NCI-H1092 (cell line): ENCODE measurements at regions not wholly inside any gene's neighbourhood (a gene's known extent, or its start where the extent isn't known, plus 50 kb on each side); places are given as distances from the start of the nearest gene placed in this dataset.
"Not testable (repeated sequence)": the region's sequence is repeated elsewhere in the genome, so short reads cannot be mapped to it uniquely, and the experiment has no call there.

ENCODE experiments used
- DNase-seq: peaks from one replicate; lab custom pipeline; 2025; lab: John Stamatoyannopoulos, UW

DNA sequence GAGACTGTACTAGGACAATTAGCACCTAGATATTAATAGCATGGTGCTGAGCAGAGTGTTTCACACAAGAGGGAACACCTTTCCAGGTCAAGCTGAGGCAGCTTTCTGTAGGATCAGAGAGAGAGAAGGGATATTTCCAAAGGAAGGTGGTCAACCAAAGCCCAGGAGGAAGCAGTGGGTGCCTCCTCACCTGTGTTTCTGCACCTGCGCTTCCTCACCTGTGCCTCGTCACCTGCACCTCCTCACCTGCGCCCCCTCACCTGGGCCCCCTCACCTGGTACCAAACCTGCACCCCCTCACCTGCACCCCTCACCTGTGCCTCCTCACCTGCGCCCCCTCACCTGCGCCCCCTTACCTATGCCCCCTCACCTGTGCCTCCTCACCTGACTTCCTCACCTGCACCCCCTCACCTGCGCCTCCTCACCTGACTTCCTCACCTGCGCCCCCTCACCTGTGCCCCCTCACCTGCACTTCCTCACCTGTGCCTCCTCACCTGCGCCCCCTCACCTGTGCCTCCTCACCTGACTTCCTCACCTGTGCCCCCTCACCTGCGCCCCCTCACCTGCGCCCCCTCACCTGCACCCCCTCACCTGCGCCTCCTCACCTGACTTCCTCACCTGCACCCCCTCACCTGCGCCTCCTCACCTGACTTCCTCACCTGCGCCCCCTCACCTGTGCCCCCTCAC is 67.9 kb downstream of the TTLL2 start:
- no peak for DNase-seq

DNA sequence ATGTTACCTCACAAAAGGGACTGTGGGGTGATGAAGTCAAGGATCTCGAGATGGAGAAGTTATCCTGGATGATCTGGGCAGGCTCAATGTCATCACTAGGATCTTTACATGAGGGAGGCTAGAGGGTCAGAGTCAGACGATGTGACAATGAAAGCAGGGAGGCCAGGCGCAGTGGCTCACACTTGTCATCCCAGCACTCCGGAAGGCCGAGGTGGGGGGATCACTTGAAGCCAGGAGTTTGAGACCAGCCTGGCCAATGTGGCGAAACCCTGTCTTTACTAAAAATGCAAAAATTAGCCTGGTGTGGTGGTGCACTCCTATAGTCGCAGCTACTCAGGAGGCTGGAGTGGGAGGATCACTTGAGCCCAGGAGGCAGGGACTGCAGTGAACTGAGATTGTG is 68.8 kb downstream of the TTLL2 start:
- no peak for DNase-seq

DNA sequence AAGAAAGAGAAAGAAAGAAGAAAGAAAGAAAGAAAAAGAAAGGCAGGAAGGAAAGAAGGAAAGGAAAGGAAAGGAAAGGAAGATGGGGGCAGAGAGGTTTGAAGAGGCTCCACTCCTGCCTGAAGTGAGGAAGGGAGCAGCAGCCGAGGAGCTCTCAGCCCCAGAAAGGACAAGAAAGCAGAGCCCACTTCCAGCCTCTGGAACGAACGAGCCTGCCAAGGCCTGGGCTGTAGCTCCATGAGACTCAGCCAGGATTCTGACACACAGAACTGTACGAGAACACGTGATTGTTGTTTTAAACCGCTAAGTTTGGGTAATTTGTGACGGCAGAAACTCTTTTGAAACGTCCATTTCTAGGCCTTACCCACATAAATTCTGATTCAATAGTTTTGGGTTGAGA is 69.5 kb downstream of the TTLL2 start:
- no peak for DNase-seq

DNA sequence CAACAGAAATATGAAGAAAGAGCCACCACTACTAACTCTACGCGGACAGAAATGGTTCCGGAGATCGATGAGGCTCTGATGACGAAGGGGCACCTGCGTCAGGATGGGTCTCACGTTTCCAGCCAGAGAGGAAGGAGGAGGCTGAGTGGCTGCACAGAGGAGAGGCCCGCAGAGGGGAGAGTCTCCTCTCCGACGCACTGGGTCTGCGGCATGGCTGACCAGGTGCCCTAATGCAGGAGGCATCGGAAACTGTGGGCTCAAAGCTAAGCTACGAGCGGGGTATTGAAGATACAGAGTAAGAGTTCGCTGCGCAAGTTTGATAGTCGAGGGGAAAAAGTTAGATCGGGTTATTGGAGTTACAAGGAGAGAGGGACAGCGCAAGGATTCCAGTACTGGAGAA is 69.9 kb downstream of the TTLL2 start:
- no peak for DNase-seq

DNA sequence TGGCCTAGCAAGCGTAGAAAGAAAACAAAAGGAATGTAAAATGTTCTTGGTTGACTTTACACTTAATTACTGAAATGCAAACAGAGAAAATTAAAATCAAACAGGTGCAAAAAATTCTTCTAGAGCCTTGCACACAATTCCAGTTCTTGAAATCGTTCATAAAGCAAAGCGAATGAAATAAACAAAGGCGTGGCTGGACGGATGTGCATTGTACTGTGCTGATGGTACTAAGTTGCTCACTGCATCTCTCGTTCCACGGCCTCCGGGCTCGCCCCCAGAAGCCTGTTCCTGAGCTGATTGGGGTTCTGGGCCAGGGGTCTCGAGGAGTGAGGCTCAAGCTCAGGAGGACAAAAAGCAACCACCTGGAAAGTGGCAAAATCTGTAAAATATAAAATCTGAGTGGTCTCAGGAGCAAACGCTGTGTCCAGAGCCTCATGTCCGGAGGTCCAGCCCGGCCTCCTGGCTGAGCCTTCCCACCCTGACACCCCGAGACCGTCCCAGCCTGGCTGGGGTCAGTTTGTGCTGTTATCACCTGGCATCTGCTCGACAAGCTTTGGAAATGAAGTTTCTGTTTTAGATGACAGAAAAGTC is 71.3 kb downstream of the TTLL2 start:
- DNase-seq: no peak

DNA sequence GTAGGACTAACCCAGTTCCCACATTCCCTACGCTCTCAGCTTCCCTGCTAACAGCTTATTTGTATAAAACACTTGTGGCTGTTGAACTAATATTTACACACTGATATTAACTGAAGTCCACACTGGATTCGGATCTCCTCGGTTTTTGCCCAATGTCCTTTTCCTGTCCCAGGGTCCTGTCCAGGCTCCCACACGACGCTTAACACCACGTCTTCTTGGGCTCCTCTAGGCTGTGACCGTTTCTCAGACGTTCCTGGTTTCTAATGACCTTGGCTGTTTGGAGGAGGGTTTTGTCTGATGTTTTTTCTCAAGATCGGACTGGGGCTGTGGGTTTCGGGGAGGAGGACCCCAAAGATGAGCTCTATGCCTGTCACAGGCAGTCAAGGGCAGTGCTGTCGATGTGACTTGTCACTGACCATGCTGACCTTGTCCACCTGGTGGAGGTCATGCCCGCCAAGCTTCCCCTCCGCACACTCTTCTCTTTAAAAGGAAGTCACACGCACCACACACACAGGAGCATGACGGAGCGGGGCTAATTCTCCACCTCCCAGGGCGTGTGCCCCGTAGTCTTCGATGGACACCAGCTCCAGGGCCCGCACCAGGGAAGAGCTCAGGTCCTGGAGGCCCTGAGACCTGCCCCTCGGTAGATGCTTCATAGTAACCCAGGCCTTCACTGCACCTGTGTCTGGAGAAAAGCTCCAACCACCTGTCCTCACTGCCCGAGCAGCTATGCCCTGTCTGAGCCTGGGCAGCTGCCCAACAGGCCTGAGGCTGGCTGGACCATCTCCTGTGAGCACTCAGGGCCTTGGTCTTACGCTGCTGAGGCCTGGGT is 72.0 kb downstream of the TTLL2 start:
- DNase-seq: no peak

DNA sequence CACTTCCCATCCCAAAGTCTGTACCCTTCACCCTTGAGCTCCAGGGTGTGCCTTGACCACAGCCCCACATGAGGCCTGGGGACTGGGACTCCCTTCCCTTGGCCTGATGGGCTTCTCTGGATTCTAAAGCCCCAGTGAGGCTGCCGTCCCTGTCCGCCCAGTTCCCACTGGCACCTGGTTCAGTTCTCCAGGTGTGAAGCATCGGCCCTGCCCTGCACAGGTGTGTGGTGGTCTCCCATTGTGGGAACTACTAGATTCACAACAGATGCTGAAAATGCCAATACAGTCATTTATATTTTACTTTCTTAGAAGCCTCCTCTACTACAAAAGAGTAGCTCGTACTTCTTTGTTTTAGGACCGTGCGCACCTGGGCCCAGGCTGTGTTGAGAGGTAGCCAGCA is 72.8 kb downstream of the TTLL2 start:
- no peak for DNase-seq

DNA sequence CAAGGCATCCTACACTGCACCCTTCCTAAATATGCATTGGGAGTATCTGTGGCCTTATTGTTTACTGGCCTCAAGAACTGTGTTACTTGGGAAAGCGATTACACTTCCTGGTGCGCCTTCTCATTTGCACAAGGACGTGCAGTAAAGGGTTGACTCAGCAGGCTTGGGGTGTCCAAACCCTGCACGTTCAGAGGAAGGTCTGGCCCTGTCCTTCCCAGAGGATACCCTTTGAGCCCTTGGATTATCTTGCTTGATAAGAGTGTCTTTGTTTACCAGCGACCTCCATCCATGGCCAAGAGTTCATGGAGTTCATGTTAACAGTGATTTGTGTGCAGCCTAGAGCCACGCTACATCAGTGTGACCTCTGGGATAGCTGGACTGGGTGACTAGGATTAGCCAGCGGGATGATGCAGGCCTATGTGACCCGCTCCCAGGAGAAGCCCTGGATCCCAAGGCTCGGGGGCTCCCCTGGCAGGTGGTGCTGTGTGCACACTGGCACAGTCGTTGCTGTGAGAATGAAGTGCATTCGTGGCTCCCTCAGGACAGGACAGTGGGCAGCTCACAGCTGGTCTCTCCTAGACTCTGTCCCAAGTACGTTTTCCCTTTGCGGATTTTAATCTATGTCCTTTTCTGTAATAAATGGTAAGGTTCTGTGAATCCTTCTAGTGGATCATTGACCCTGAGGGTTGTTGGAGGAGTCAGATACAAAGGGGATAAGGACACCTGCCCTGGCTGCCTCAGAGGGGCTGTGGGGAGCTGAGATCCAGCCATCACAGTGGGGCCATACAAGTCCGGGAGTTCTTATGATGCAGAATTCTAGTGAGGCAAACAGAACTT is 73.5 kb downstream of the TTLL2 start:
- no peak for DNase-seq

DNA sequence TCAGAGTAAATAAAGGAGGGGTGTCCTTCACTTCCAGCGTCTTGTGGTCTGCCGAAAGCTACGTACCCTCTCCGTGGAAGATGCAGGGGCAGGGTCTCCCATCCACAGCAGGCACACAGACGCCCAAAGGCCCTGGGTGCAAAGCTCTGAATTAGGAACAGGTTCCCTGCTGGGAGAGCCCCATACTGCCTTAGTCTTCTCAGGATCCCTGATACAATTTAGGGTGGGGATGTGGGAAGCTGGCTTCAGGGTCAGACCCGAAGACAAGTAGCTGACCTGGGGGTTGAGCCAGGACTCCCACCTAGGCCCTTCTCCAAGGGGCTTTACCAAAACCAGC is 74.1 kb downstream of the TTLL2 start:
- DNase-seq: no peak

DNA sequence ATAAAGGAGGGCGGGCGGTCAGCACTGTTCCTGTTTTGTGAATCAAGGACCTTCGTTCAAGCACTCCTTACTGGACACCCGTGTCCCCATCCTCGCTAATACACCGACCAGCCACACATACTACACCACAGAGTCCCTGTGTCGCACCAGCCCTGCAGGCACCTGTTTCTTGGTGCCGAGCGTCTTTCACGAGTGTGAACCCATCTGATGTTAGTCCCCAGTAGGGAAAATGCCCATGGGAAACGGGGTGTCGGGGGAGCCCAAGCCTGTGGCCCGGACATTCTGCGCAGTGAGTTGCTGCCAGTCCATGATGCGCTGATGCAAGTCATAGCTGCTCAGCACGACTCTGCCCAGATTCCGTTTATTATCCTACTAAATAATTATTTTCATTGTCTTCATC is 74.7 kb downstream of the TTLL2 start:
- no peak for DNase-seq

DNA sequence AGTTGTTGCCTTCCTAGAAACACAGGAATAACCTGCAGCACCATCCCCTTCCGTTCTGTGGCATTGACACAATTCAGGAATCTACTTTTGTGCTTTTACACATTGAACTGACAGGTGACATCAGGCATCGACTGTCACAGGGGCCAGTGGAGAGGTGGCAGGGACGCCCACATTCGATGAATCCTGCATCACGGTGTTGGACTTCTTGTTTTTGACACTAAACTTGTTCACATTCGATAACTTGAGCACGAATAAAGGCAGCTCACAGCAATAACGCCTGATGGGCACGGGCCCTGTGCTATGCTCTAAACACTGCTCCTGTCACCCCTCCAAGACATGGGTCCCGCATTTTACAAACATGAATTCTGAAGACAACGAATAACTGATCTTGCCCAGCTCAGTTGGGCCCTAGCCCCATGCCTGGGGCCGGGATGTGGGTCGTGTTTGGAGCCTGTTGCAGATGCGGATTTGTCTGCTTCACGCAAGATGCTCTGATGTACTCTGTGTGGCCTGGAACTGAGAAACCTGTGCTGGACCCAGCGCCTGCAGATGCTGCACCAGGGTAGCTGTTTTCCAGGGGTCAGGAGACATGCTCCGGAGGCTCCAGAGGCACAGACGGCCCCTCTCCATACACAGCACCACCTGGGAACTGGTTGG is 75.7 kb downstream of the TTLL2 start:
- no peak for DNase-seq

DNA sequence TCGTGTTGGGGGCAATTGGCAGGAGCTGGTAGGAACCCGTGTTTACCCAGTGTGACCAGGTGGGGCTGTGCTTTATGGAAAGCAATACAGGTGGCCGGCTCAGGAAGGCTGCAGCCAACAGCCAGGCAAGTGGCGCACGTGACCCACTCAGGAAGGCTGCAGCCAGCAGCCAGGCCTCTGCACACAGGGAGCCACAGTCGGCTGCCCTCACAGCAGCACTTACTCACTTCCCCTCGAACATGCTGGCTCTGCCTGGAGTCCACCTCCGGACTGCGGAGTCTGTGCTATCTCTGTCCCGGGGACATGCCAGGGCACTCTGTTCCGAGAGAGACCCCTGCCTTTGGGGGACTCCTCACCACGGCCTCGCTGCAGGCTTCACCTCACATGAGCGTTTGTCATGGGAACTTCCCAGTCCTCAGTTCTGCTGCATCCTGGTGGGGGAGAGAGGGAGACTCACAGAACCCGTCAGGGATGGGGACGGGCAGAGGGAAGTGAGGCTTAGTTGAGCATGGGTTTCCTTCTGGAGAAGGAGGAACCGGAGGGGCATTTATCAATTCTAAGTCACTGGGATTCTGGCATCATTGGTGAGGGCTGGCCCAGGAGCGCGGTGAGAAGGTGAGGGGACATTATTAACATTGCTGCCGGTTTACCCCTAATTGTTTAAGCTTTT is 76.8 kb downstream of the TTLL2 start:
- DNase-seq: peak; percentile 75

DNA sequence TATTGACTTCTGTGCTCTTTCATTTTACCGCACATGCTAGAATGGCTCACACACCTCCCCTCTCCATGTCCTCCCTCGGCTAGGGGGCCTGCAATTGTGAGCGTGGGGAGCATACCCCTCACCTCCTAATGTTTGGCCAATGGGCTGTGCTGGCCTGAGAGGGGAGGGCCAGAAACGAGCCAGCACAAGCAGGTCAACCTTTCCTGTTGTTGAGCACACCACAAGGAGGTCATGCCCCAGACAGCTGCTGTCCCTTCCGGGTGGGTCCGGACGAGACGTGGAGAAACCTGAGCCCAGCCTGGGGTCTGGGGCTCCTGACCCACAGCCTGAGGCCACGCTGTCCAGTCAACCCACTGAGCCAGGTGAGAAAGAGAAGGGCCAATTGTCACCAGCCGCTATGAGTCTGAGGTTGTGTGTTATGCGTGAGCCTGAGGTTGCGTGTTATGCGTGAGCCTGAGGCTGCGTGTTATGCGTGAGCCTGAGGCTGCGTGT is 77.4 kb downstream of the TTLL2 start:
- DNase-seq: no peak

DNA sequence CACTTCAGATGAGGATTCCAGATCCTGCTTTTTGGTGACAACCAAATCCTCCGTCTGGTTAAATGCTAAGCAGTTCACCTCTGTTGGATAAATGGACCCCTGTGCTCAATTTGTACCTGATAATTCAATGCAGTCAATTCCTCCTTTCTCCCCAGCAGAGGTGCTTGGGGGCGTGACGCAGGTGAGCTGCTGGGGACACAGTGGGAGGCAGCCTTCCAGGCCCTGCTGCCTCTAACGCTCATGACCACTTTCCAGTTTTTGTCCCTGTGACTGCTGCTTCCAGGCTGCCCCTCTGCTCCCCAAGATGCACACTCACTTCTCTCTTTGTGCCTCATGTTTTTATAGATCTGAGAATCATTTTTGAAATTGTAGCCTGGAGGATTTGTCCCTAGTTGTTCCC is 78.5 kb downstream of the TTLL2 start:
- DNase-seq: no peak

DNA sequence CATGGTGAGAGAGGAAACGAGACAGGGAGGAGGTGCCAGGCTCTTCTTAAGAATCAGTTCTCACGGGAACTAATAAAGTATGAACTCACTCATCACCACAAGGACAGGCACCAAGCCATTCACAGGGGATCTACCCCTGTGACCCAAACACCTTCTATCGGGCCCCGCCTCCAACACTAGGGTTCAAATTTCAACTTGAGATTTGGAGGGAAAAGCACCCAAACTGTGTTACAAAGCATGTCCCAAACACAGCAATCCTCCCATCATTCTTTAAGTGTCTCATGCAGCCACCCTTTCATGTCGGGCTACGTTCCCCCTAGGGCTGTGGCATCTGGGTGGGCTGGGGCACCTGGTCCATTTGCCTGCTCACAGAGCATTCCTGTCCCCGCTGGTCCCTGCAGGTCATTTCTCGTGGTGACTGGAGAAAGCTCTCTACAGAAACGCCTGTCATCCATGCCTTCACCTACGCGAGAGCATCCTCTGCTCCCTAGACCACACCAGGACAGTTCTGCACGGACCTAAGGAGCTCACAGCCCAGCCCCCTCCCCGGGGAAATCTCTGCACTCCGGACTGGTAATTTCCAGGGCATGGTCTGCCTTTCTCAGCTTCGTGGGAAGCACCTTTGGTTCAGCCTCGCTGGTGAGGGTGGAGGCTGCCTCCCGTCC is 79.6 kb downstream of the TTLL2 start:
- DNase-seq: no peak

DNA sequence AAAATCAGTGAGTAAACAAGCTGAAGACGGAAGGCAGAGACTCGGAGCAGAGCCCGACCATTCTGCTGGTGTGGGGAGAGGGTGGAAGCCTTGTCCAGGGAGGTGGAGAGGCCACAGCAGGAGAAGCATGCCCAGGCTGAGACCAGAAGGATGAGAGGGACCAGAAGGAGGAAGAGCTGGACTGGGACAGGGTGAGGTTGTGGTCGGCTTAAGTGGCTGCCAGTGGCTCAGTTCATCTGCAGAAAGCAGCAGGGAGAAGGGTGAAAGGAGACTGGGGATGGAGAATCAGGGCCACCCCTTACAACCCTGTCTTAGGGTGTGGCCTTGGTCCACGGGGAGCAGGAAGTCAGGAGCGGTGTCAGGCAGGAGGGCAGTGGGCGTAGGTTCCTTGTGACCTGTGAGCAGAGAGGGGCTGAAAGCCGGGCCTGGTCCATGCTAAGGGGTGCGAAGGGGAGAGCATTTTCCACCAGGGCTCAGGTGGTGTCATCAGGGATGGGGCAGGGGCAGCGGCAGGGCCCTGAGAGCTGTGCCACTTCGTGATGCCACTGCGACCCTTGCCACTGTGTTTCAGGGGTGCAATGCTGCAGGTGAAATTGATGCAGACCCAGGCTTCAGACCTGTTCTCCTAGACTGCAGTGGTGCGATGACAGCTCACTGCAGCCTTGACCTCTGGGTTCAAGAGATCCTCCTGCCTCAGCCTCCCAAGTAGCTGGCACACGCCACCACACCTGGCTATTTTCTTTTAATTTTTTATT is 81.1 kb downstream of the TTLL2 start:
- DNase-seq: no peak

DNA sequence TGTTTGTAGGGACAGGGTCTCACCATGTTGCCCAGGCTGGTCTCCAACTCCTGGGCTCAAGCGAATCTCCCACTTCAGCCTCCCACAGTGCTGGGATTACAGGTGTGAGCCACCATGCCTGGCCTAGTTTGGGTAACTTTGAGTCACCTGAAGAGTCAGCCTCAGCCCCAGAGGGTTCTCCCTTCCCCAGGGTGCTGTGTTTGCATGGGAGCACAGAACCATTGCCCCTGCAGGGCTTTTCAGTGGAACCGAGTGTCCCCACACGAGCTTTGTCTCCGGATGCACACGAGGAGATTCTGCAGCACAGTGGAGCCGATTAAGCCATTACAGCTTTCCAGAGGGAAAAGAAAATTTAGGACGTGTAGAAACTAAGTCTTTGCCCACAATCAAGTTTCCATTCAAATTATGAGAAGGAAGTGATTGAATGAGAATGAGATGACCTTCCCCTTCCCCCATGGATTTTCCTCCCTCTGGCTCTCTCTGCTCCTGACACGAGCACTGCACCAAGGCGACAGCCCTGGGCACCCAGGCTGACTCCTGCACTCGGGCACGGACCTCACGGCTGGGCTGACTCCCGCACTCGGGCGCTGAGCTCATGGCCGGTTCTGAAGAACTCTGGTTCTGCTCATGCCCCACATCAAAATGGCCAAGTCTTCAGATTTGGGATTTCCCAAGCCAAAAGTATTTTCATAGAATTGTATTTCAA is 81.8 kb downstream of the TTLL2 start:
- not testable (repeated sequence) for DNase-seq

DNA sequence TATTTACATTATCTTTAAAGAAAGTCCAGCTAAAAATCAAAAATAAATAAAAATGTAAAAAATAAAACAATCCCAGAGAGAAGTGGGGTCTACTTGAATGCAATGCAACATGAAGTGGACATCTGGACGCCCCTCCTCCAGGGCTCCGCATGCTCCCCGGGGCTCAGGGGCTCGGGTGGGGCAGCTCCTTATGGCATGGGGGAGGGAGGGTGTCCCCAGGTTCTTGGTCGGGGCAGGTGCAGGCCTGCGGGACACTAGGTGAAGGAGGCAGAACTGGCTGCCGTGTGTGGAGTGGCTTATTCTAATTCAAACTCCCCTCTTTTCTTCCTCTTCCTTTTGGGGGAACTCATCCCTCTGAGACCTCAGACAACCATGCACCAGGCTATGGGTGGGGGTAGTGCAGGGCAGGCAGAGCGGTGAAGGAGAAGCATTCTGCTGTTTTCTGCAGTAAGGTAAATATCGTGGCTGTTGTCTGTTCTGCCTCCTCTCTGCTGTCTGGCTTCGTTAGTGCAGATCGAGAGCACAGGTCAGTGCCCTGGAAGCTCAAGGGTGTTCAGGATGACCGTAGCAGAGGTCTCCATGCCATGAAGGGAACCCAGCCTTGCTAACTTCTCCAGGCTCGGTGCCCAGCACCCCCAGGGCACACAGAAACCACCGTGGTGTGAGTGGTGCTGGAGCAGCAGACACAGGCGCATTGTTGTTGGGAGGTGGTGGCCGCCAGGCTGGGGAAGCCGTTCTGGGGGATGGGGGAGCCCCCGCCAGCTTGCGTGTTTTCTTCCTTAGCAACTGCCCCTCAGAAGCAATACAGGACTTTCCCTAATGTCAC is 82.6 kb downstream of the TTLL2 start:
- no peak for DNase-seq
